DND-41 (cell line): ENCODE measurements at regions not wholly inside any gene's neighbourhood (a gene's known extent, or its start where the extent isn't known, plus 50 kb on each side); places are given as distances from the start of the nearest gene placed in this dataset.

Source experiments
- ATAC-seq: fragments of 200-7000 bp; cut with Tn5 transposase; 3 replicates; pipeline ENCODE4 v1.9.1; 2021; ENCODE audit warnings: low read depth; ENCODE audit not compliant: insufficient read depth
- DNase-seq: peaks from one replicate; pipeline ENCODE4 v3.0.0-alpha.2; 2020
- H2AFZ ChIP-seq: 2 replicates; pipeline ENCODE4 v1.6.0; 2012; ENCODE audit warnings: low read depth, low read length
- H3K27ac ChIP-seq: 2 replicates; pipeline ENCODE4 v1.5.1; 2012; ENCODE audit warnings: low read length, inconsistent platforms
- H3K27me3 ChIP-seq: fragments of 200-600 bp; sonication (generic); 2 replicates; pipeline ENCODE4 v1.6.0; 2012; ENCODE audit warnings: low read length, mild to moderate bottlenecking, inconsistent platforms; ENCODE audit not compliant: insufficient read depth, poor library complexity
- H3K36me3 ChIP-seq: 2 replicates; pipeline ENCODE4 v1.5.1; 2012; ENCODE audit warnings: low read length, inconsistent platforms; ENCODE audit not compliant: insufficient read depth
- H3K4me1 ChIP-seq: 2 replicates; pipeline ENCODE4 v1.5.1; 2012; ENCODE audit warnings: mild to moderate bottlenecking, low read length; ENCODE audit not compliant: insufficient read depth
- H3K4me2 ChIP-seq: 2 replicates; pipeline ENCODE4 v1.6.0; 2012; ENCODE audit warnings: mild to moderate bottlenecking, moderate library complexity, low read length, inconsistent platforms; ENCODE audit not compliant: insufficient read depth
- H3K4me3 ChIP-seq, 2 experiments: fragments of 200-600 bp in 1 of 2; shearing (Covaris generic) in 1 of 2; 2 replicates each; pipeline ENCODE4 v1.5.1; 2012 to 2016; ENCODE audit warnings: inconsistent platforms in 2 of 2, low read length in 2 of 2, mild to moderate bottlenecking in 2 of 2, low read depth in 1 of 2, moderate library complexity in 1 of 2
- H3K79me2 ChIP-seq: 2 replicates; pipeline ENCODE4 v1.6.0; 2012; ENCODE audit warnings: low read length, inconsistent platforms; ENCODE audit not compliant: insufficient read depth
- H3K9ac ChIP-seq: 2 replicates; pipeline ENCODE4 v1.6.0; 2012; ENCODE audit warnings: low read depth, mild to moderate bottlenecking, inconsistent platforms, low read length, moderate library complexity
- H3K9me3 ChIP-seq: 2 replicates; pipeline ENCODE4 v1.5.1; 2012; ENCODE audit warnings: low read length, moderate library complexity, mild to moderate bottlenecking, inconsistent platforms; ENCODE audit not compliant: insufficient read depth, severe bottlenecking
- H4K20me1 ChIP-seq: 2 replicates; pipeline ENCODE4 v1.6.0; 2012; ENCODE audit warnings: low read length; ENCODE audit not compliant: insufficient read depth
- CTCF ChIP-seq: IDR thresholded peaks from 2 replicates; pipeline ENCODE4 v1.5.1; 2012; ENCODE audit warnings: borderline replicate concordance, low read length, moderate library complexity, mild to moderate bottlenecking; ENCODE audit not compliant: poor library complexity, severe bottlenecking; ENCODE audit errors: extremely low read depth
- EZH2 ChIP-seq: IDR thresholded peaks from 3 replicates; pipeline ENCODE4 v1.6.1; 2012; ENCODE audit warnings: borderline replicate concordance, low read depth, mild to moderate bottlenecking, moderate library complexity, low read length, inconsistent platforms; ENCODE audit not compliant: severe bottlenecking

- Histone ChIP-seq H3K4me2 (no peak overlapping the region), H3K27me3 (no peaks in the 10 kb centered on the region), H3K9me3 (no peaks in the 10 kb centered on the region), H3K4me3 (no peak overlapping the region), H3K4me1 (no peaks in the 10 kb centered on the region), H3K36me3 (peaks cover 11% of the 10 kb centered on the region), H4K20me1 (peaks cover 6% of the 10 kb centered on the region; the same call in 1 of the 2 replicates), H3K9ac (no peak overlapping the region), H3K79me2 (peaks cover 13% of the 10 kb centered on the region), H3K27ac (no peak overlapping the region), H2AFZ (no peak overlapping the region)
- ATAC-seq (no peak), DNase-seq (no peak)
- TF ChIP-seq EZH2 (no peak), CTCF (no peak)
Observed at GRCh38 chr14:89578156-89578555, 161.1 kb upstream of the FOXN3 start.

GRCh38 chr14:89576960-89577359 lies 159.9 kb upstream of the FOXN3 start:
- ATAC-seq, result no peak
- Histone ChIP-seq H2AFZ (no peak overlapping the region), H3K4me2 (no peak overlapping the region), H3K79me2 (peaks cover 13% of the 10 kb centered on the region), H3K27ac (no peak overlapping the region), H3K9ac (no peak overlapping the region), H3K36me3 (peaks cover 11% of the 10 kb centered on the region), H3K4me1 (no peaks in the 10 kb centered on the region), H3K27me3 (no peaks in the 10 kb centered on the region), H3K4me3 (no peak overlapping the region), H4K20me1 (peaks cover 10% of the 10 kb centered on the region; the same call in 1 of the 2 replicates), H3K9me3 (no peaks in the 10 kb centered on the region)
- no peak for TF ChIP-seq CTCF
- TF ChIP-seq EZH2, result no peak
- DNase-seq, result no peak

GRCh38 chr14:89576145-89576927 lies 159.3 kb upstream of the FOXN3 start:
- Histone ChIP-seq H2AFZ (no peak overlapping the region), H4K20me1 (peaks cover 10% of the 10 kb centered on the region; the same call in 1 of the 2 replicates), H3K27me3 (no peaks in the 10 kb centered on the region)

More at GRCh38 chr14:89576145-89576927, 159.3 kb upstream of the FOXN3 start:
- Histone ChIP-seq H3K4me1 (no peaks in the 10 kb centered on the region), H3K4me3 (no peak overlapping the region), H3K4me2 (no peak overlapping the region), H3K36me3 (peaks cover 9% of the 10 kb centered on the region), H3K9ac (no peak overlapping the region), H3K79me2 (peaks cover 13% of the 10 kb centered on the region), H3K27ac (no peak overlapping the region), H3K9me3 (no peaks in the 10 kb centered on the region)
- TF ChIP-seq EZH2 (no peak), CTCF (no peak)
- no peak for ATAC-seq
- DNase-seq, result no peak
